ENCODE measurements at regions not wholly inside any gene's neighbourhood (a gene's known extent, or its start where the extent isn't known, plus 50 kb on each side); places are given as distances from the start of the nearest gene placed in this dataset.

DNA sequence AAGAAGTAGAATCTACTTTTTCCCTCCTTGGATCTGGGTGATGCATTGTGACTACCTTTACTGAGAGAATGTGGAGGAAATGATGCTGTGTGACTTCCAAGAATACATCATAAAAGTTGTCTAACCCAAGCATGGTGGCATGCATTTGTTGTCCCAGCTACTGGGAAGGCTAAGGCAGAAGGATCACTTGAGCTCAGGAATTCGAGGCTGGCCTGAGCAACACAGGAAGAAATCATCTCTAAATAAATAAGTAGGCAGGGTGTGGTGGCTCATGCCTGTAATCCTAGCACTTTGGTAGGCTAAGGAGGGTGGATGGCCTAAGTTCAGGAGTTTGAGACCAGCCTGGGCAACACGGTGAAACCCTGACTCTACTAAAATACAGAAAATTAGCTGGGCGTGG is 143.2 kb upstream of the VLDLR start:
- Histone ChIP-seq H3K9me3 (ENCODE audit: low read depth) (no peaks in the 10 kb centered on the region), H3F3A (ENCODE audit: insufficient read depth) (peaks cover 4% of the 10 kb centered on the region; the same call in 1 of the 2 replicates), H2AFZ (no peak overlapping the region), H3K79me2 (ENCODE audit: insufficient read depth) (no peaks in the 10 kb centered on the region), H3K36me3 (ENCODE audit: low read depth) (no peaks in the 10 kb centered on the region), H3K27ac (no peak overlapping the region), H3K4me3 (no peak overlapping the region), H3K4me1 (ENCODE audit: insufficient read depth) (no peaks in the 10 kb centered on the region), H4K20me1 (ENCODE audit: insufficient read depth) (no peaks in the 10 kb centered on the region), H3K4me2 (ENCODE audit: unreplicated experiment) (no peak overlapping the region), H3K9me2 (ENCODE audit: insufficient read depth) (no peaks in the 10 kb centered on the region), H3K27me3 (replicated peaks; ENCODE audit: insufficient read depth) (no peaks in the 10 kb centered on the region), H3K9ac (no peak overlapping the region)
- in situ Hi-C loops (cut with MboI), result no loop called here
- DNase-seq, result no peak
- 86 to 89% methylated on average over 3 of the region's 3 CpGs for WGBS, 2 experiments (ENCODE audit: low coverage in 1 of 2, low lambda C conversion rate in 2 of 2, missing lambda C conversion rate in 2 of 2)
- TF ChIP-seq EZH2 (IDR thresholded peaks at IDR 0.05; ENCODE audit: insufficient read depth, poor library complexity, severe bottlenecking) (no peak), EZH2phosphoT487 (IDR thresholded peaks at IDR 0.05; ENCODE audit: insufficient read depth, low read depth) (no peak)

- H2AFZ ChIP-seq, result no peak overlapping the region
- no peaks in the 10 kb centered on the region for H4K20me1 ChIP-seq (ENCODE audit: insufficient read depth)
- H3K4me3 ChIP-seq, result no peak overlapping the region
- no peaks in the 10 kb centered on the region for H3K27me3 ChIP-seq (replicated peaks; ENCODE audit: insufficient read depth)
- DNase-seq, result no peak
- no peaks in the 10 kb centered on the region for H3K9me3 ChIP-seq (ENCODE audit: low read depth)
- H3K36me3 ChIP-seq (ENCODE audit: low read depth), result no peaks in the 10 kb centered on the region
- no peaks in the 10 kb centered on the region for H3K79me2 ChIP-seq (ENCODE audit: insufficient read depth)
- H3K9me2 ChIP-seq (ENCODE audit: insufficient read depth), result no peaks in the 10 kb centered on the region
- peaks cover 4% of the 10 kb centered on the region; the same call in 1 of the 2 replicates for H3F3A ChIP-seq (ENCODE audit: insufficient read depth)
- H3K4me1 ChIP-seq (ENCODE audit: insufficient read depth), result no peaks in the 10 kb centered on the region
- in situ Hi-C loops (cut with MboI), result no loop called here
- WGBS, 2 experiments (ENCODE audit: low coverage in 1 of 2, low lambda C conversion rate in 2 of 2, missing lambda C conversion rate in 2 of 2), result 75 to 77% methylated on average over 2 of the region's 2 CpGs
- no peak overlapping the region for H3K4me2 ChIP-seq (ENCODE audit: unreplicated experiment)
- H3K27ac ChIP-seq, result no peak overlapping the region
- no peak overlapping the region for H3K9ac ChIP-seq
- TF ChIP-seq EZH2 (IDR thresholded peaks at IDR 0.05; ENCODE audit: insufficient read depth, poor library complexity, severe bottlenecking) (no peak), EZH2phosphoT487 (IDR thresholded peaks at IDR 0.05; ENCODE audit: insufficient read depth, low read depth) (no peak)
These were observed 142.5 kb upstream of the VLDLR start for GRCh38 chr9:2479056-2479565.

- H4K20me1 ChIP-seq (ENCODE audit: insufficient read depth), result no peaks in the 10 kb centered on the region
- no peaks in the 10 kb centered on the region for H3K36me3 ChIP-seq (ENCODE audit: low read depth)
- H3K4me1 ChIP-seq (ENCODE audit: insufficient read depth), result no peaks in the 10 kb centered on the region
- H3F3A ChIP-seq (ENCODE audit: insufficient read depth), result peaks cover 4% of the 10 kb centered on the region; the same call in 1 of the 2 replicates
- no peak overlapping the region for H3K9ac ChIP-seq
- in situ Hi-C loops (cut with MboI), result no loop called here
- TF ChIP-seq EZH2 (IDR thresholded peaks at IDR 0.05; ENCODE audit: insufficient read depth, poor library complexity, severe bottlenecking), result no peak
- H3K9me2 ChIP-seq (ENCODE audit: insufficient read depth), result no peaks in the 10 kb centered on the region
- H3K79me2 ChIP-seq (ENCODE audit: insufficient read depth), result no peaks in the 10 kb centered on the region
- H2AFZ ChIP-seq, result no peak overlapping the region
- no peak for DNase-seq
- H3K9me3 ChIP-seq (ENCODE audit: low read depth), result no peaks in the 10 kb centered on the region
- no peak overlapping the region for H3K27ac ChIP-seq
- H3K4me2 ChIP-seq (ENCODE audit: unreplicated experiment), result no peak overlapping the region
- H3K27me3 ChIP-seq (replicated peaks; ENCODE audit: insufficient read depth), result no peaks in the 10 kb centered on the region
- WGBS, 2 experiments (ENCODE audit: low coverage in 1 of 2, low lambda C conversion rate in 2 of 2, missing lambda C conversion rate in 2 of 2), result 71 to 73% methylated on average over 4 of the region's 4 CpGs
- no peak overlapping the region for H3K4me3 ChIP-seq
These were observed 141.2 kb upstream of the VLDLR start for GRCh38 chr9:2480255-2480837.

DNA sequence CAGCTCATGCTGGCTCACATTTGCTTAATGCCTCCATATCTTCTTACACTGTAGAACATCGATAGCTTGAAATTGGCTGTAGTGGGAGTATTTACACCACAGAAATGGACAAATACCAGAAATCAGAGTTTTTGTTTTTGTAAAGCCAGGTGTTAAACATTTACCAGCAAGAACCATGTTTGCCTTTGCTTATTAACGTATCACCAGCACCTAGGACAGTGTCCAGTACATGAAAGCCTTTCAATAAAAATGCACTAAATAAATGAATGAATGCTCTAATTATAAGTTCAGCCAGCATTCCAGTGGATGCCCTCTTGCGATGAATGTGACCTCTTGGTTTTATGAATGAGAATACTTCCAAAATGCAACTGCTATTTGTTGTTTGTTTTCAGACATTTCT is 140.4 kb upstream of the VLDLR start:
- Histone ChIP-seq H2AFZ (no peak overlapping the region), H3K9ac (no peak overlapping the region), H3K9me2 (ENCODE audit: insufficient read depth) (no peaks in the 10 kb centered on the region), H3K4me1 (ENCODE audit: insufficient read depth) (no peaks in the 10 kb centered on the region), H3K27me3 (replicated peaks; ENCODE audit: insufficient read depth) (no peaks in the 10 kb centered on the region), H3K27ac (no peak overlapping the region), H3K36me3 (ENCODE audit: low read depth) (no peaks in the 10 kb centered on the region), H4K20me1 (ENCODE audit: insufficient read depth) (no peaks in the 10 kb centered on the region), H3F3A (ENCODE audit: insufficient read depth) (peaks cover 4% of the 10 kb centered on the region; the same call in 1 of the 2 replicates), H3K4me3 (no peak overlapping the region), H3K9me3 (ENCODE audit: low read depth) (no peaks in the 10 kb centered on the region), H3K79me2 (ENCODE audit: insufficient read depth) (no peaks in the 10 kb centered on the region), H3K4me2 (ENCODE audit: unreplicated experiment) (no peak overlapping the region)
- 77 to 85% methylated on average over 3 of the region's 3 CpGs for WGBS, 2 experiments (ENCODE audit: low coverage in 1 of 2, low lambda C conversion rate in 2 of 2, missing lambda C conversion rate in 2 of 2)
- no peak for TF ChIP-seq EZH2phosphoT487 (IDR thresholded peaks at IDR 0.05; ENCODE audit: insufficient read depth, low read depth)
- TF ChIP-seq EZH2 (IDR thresholded peaks at IDR 0.05; ENCODE audit: insufficient read depth, poor library complexity, severe bottlenecking), result no peak
- in situ Hi-C loops (cut with MboI), result no loop called here
- no peak for DNase-seq

DNA sequence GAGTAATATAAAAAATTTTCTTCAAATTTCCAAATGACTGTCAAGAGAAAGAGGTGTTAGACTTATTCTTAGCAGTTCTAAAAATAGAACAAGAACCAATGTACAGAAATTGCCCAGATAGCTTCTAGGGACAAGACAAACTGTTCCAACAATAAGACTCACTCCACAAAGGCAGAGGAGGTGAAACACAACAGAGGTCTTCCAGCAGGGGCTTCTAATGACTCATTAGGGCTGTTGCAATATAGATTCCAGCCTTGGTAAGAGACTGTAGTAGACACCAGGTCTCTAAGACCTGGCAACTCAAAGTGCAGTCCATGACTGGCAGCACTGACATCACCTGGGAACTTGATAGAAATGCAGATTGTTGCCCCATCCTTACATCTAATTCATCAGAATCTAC is 134.6 kb upstream of the VLDLR start:
- Histone ChIP-seq H3K4me2 (ENCODE audit: unreplicated experiment) (no peak overlapping the region), H3K27me3 (replicated peaks; ENCODE audit: insufficient read depth) (no peaks in the 10 kb centered on the region), H3K4me3 (no peak overlapping the region), H3K27ac (no peak overlapping the region), H3K9ac (no peak overlapping the region), H2AFZ (no peak overlapping the region), H3K9me3 (ENCODE audit: low read depth) (no peaks in the 10 kb centered on the region), H3K36me3 (ENCODE audit: low read depth) (no peaks in the 10 kb centered on the region), H3K4me1 (ENCODE audit: insufficient read depth) (peaks cover 11% of the 10 kb centered on the region), H3K79me2 (ENCODE audit: insufficient read depth) (no peaks in the 10 kb centered on the region), H3K9me2 (ENCODE audit: insufficient read depth) (no peaks in the 10 kb centered on the region), H3F3A (ENCODE audit: insufficient read depth) (no peaks in the 10 kb centered on the region; the same call in 1 of the 2 replicates), H4K20me1 (ENCODE audit: insufficient read depth) (no peaks in the 10 kb centered on the region)
- no peak for DNase-seq
- no peak for TF ChIP-seq EZH2 (IDR thresholded peaks at IDR 0.05; ENCODE audit: insufficient read depth, poor library complexity, severe bottlenecking)
- in situ Hi-C loops (cut with MboI), result no loop called here

All from GM23248 (cell line).